ENCODE measurements at regions not wholly inside any gene's neighbourhood (a gene's known extent, or its start where the extent isn't known, plus 50 kb on each side); places are given as distances from the start of the nearest gene placed in this dataset.
A peak's percentile ranks its signal among the peaks of the same experiment; 100 is the strongest.

- H3K9me3 ChIP-seq (ENCODE audit: low read length), result no peaks in the 10 kb centered on the region
- H2AFZ ChIP-seq (ENCODE audit: low read length), result no peak overlapping the region
- H3K27me3 ChIP-seq (ENCODE audit: control insufficient read depth in 1 of 2, insufficient read depth in 2 of 2, low read length in 2 of 2), result peaks cover 0 to 2% of the 10 kb centered on the region in 2 experiments; a peak in 1 of 5 replicates
- FAIRE-seq (no peak), DNase-seq (ENCODE audit: low spot score) (peak; percentile 16), ATAC-seq (peak; percentile 92)
- intact Hi-C loops (cut with micrococcal nuclease; ENCODE audit: unreplicated experiment), result loop anchor here (5.0 kb wide), 1 partner anchor 406 kb away; no protein-coding TSS in a partner anchor
- H3K4me2 ChIP-seq (ENCODE audit: low read depth, low read length), result no peak overlapping the region
- in situ Hi-C loops (cut with HindIII; ENCODE audit: extremely low pct_ligation_motif_present, low pct_unique_long_range_greater_than_20kb), result no loop called here
- H4K20me1 ChIP-seq (ENCODE audit: insufficient read depth, low read length), result no peaks in the 10 kb centered on the region
- H3K9ac ChIP-seq (ENCODE audit: insufficient read depth, low read depth, low read length), result no peak overlapping the region
- H3K4me3 ChIP-seq (replicated peaks in 1 of 3; ENCODE audit: insufficient read depth in 1 of 3, low read depth in 2 of 3, low read length in 3 of 3), result no peak overlapping the region
- no peaks in the 10 kb centered on the region for H3K36me3 ChIP-seq (replicated peaks in 1 of 2; ENCODE audit: control insufficient read depth in 1 of 2, insufficient read depth in 2 of 2, low read length in 2 of 2)
- CTCF ChIA-PET (ENCODE audit: low intra/inter-chr PET ratio, low total read pairs), result no interaction called here
- no TSS peak for BruUV-seq (replicated peaks)
- H3K27ac ChIP-seq (ENCODE audit: extremely low read length, insufficient read depth, low read length), result no peak overlapping the region
- no peaks in the 10 kb centered on the region for H3K4me1 ChIP-seq (ENCODE audit: insufficient read depth, low read length)
- no peaks in the 10 kb centered on the region for H3K79me2 ChIP-seq (ENCODE audit: insufficient read depth, low read length)
- POLR2A ChIA-PET, result no interaction called here
- WGBS (ENCODE audit: low lambda C conversion rate), result 22% methylated on average over 11 of the region's 22 CpGs
- TF ChIP-seq THAP7 (CRISPR knock-in tag; IDR thresholded peaks at IDR 0.05) (no peak), MXD3 (CRISPR knock-in tag; IDR thresholded peaks at IDR 0.05) (no peak), DNMT3B (CRISPR knock-in tag; conservative IDR thresholded peaks at IDR 0.05) (no peak), ZNF850 (CRISPR knock-in tag; conservative IDR thresholded peaks at IDR 0.05) (no peak), RAD21 (CRISPR knock-in tag; IDR thresholded peaks at IDR 0.05) (peak; percentile 72), ZNF580 (CRISPR knock-in tag; IDR thresholded peaks at IDR 0.05; ENCODE audit: borderline replicate concordance, low read depth) (no peak), BCLAF1 (IDR thresholded peaks at IDR 0.05) (no peak), ZGPAT (CRISPR knock-in tag; IDR thresholded peaks at IDR 0.05) (no peak), FOXP4 (CRISPR knock-in tag; IDR thresholded peaks at IDR 0.05) (no peak), ZNF629 (CRISPR knock-in tag; conservative IDR thresholded peaks at IDR 0.05) (no peak), SIN3A (IDR thresholded peaks at IDR 0.05; ENCODE audit: borderline replicate concordance, low read depth, low read length) (no peak)
These were observed 52.3 kb upstream of the CHRNA7 start for GRCh38 chr15:31977812-31978661.

Measured in HepG2 (cell line).